ENCODE measurements at regions not wholly inside any gene's neighbourhood (a gene's known extent, or its start where the extent isn't known, plus 50 kb on each side); places are given as distances from the start of the nearest gene placed in this dataset.
"Not testable (repeated sequence)": the region's sequence is repeated elsewhere in the genome, so short reads cannot be mapped to it uniquely, and the experiment has no call there.

GRCh38 chr14:66330916-66331315 lies 155.3 kb upstream of the CCDC196 start:
- H3K27ac Mint-ChIP-seq, result no peak overlapping the region
- peaks cover 5% of the 10 kb centered on the region for H3K9me3 Mint-ChIP-seq
- H3K27me3 Mint-ChIP-seq, result no peaks in the 10 kb centered on the region
- no peaks in the 10 kb centered on the region for H3K4me1 Mint-ChIP-seq
- no peak for DNase-seq
- H3K4me3 Mint-ChIP-seq, result no peak overlapping the region
- peaks cover 7% of the 10 kb centered on the region for H3K36me3 Mint-ChIP-seq

GRCh38 chr14:66333293-66333692 lies 152.9 kb upstream of the CCDC196 start:
- H3K36me3 Mint-ChIP-seq, H3K27ac Mint-ChIP-seq, H3K9me3 Mint-ChIP-seq, H3K4me3 Mint-ChIP-seq, H3K27me3 Mint-ChIP-seq, H3K4me1 Mint-ChIP-seq, DNase-seq: not testable (repeated sequence)

GRCh38 chr14:66341239-66341638 lies 144.9 kb upstream of the CCDC196 start:
- no peak for DNase-seq
- Mint-ChIP-seq H3K27me3 (no peaks in the 10 kb centered on the region), H3K36me3 (no peaks in the 10 kb centered on the region), H3K9me3 (no peaks in the 10 kb centered on the region), H3K27ac (no peak overlapping the region), H3K4me3 (no peak overlapping the region), H3K4me1 (no peaks in the 10 kb centered on the region)

GRCh38 chr14:66345986-66346385 lies 140.2 kb upstream of the CCDC196 start:
- DNase-seq, result no peak
- Mint-ChIP-seq H3K9me3 (peaks cover 19% of the 10 kb centered on the region), H3K4me3 (no peak overlapping the region)

GRCh38 chr14:66351310-66351709 lies 134.9 kb upstream of the CCDC196 start:
- Mint-ChIP-seq H3K9me3 (peaks cover 31% of the 10 kb centered on the region), H3K4me3 (no peak overlapping the region), H3K27me3 (no peaks in the 10 kb centered on the region), H3K36me3 (peaks cover 10% of the 10 kb centered on the region), H3K4me1 (no peaks in the 10 kb centered on the region), H3K27ac (no peak overlapping the region)
- no peak for DNase-seq

More at GRCh38 chr14:66345986-66346385, 140.2 kb upstream of the CCDC196 start:
- Mint-ChIP-seq H3K36me3 (peaks cover 6% of the 10 kb centered on the region), H3K27me3 (no peaks in the 10 kb centered on the region), H3K4me1 (no peaks in the 10 kb centered on the region), H3K27ac (no peak overlapping the region)

GRCh38 chr14:66359500-66359899 lies 126.7 kb upstream of the CCDC196 start:
- Mint-ChIP-seq H3K27me3 (no peaks in the 10 kb centered on the region), H3K4me1 (peaks cover 1% of the 10 kb centered on the region), H3K9me3 (no peaks in the 10 kb centered on the region), H3K4me3 (no peak overlapping the region), H3K36me3 (no peaks in the 10 kb centered on the region), H3K27ac (no peak overlapping the region)
- DNase-seq, result no peak

- Mint-ChIP-seq H3K27ac (no peak overlapping the region), H3K4me1 (peaks cover 1% of the 10 kb centered on the region), H3K9me3 (no peaks in the 10 kb centered on the region), H3K36me3 (no peaks in the 10 kb centered on the region), H3K27me3 (no peaks in the 10 kb centered on the region), H3K4me3 (no peak overlapping the region)
- no peak for DNase-seq
These were observed 125.7 kb upstream of the CCDC196 start for GRCh38 chr14:66360366-66360926.

- Mint-ChIP-seq H3K27me3 (no peaks in the 10 kb centered on the region), H3K27ac (no peak overlapping the region), H3K36me3 (no peaks in the 10 kb centered on the region), H3K4me3 (no peak overlapping the region), H3K4me1 (peaks cover 1% of the 10 kb centered on the region), H3K9me3 (no peaks in the 10 kb centered on the region)
- DNase-seq, result no peak
These were observed 125.2 kb upstream of the CCDC196 start for GRCh38 chr14:66361013-66361412.

- Mint-ChIP-seq H3K36me3 (no peaks in the 10 kb centered on the region), H3K4me1 (no peaks in the 10 kb centered on the region), H3K27ac (no peak overlapping the region), H3K27me3 (no peaks in the 10 kb centered on the region), H3K4me3 (no peak overlapping the region), H3K9me3 (no peaks in the 10 kb centered on the region)
- no peak for DNase-seq
These were observed 120.8 kb upstream of the CCDC196 start for GRCh38 chr14:66365388-66365787.

GRCh38 chr14:66369157-66369697 lies 116.9 kb upstream of the CCDC196 start:
- Mint-ChIP-seq H3K27me3 (no peaks in the 10 kb centered on the region), H3K4me1 (no peaks in the 10 kb centered on the region), H3K36me3 (no peaks in the 10 kb centered on the region), H3K27ac (no peak overlapping the region), H3K9me3 (no peaks in the 10 kb centered on the region), H3K4me3 (no peak overlapping the region)
- no peak for DNase-seq

- Mint-ChIP-seq H3K27me3 (no peaks in the 10 kb centered on the region), H3K36me3 (no peaks in the 10 kb centered on the region), H3K4me1 (no peaks in the 10 kb centered on the region), H3K27ac (no peak overlapping the region), H3K4me3 (no peak overlapping the region), H3K9me3 (no peaks in the 10 kb centered on the region)
- no peak for DNase-seq
These were observed 114.4 kb upstream of the CCDC196 start for GRCh38 chr14:66371776-66372175.

- no peak for DNase-seq
- H3K9me3 Mint-ChIP-seq, result no peaks in the 10 kb centered on the region
- no peaks in the 10 kb centered on the region for H3K36me3 Mint-ChIP-seq
- H3K4me3 Mint-ChIP-seq, result no peak overlapping the region
- H3K27me3 Mint-ChIP-seq, result no peaks in the 10 kb centered on the region
- no peak overlapping the region for H3K27ac Mint-ChIP-seq
- H3K4me1 Mint-ChIP-seq, result peaks cover 4% of the 10 kb centered on the region
These were observed 110.9 kb upstream of the CCDC196 start for GRCh38 chr14:66375046-66375964.

GRCh38 chr14:66377574-66377973 lies 108.6 kb upstream of the CCDC196 start:
- no peak overlapping the region for H3K27ac Mint-ChIP-seq
- H3K9me3 Mint-ChIP-seq, result no peaks in the 10 kb centered on the region
- peaks cover 4% of the 10 kb centered on the region for H3K4me1 Mint-ChIP-seq

GRCh38 chr14:66378712-66379505 lies 107.3 kb upstream of the CCDC196 start:
- no peak overlapping the region for H3K4me3 Mint-ChIP-seq
- H3K27me3 Mint-ChIP-seq, result no peaks in the 10 kb centered on the region
- no peak for DNase-seq
- H3K4me1 Mint-ChIP-seq, result peaks cover 4% of the 10 kb centered on the region
- no peak overlapping the region for H3K27ac Mint-ChIP-seq
- no peaks in the 10 kb centered on the region for H3K36me3 Mint-ChIP-seq
- H3K9me3 Mint-ChIP-seq, result no peaks in the 10 kb centered on the region

More at GRCh38 chr14:66377574-66377973, 108.6 kb upstream of the CCDC196 start:
- no peak for DNase-seq
- H3K36me3 Mint-ChIP-seq, result no peaks in the 10 kb centered on the region
- H3K27me3 Mint-ChIP-seq, result no peaks in the 10 kb centered on the region
- no peak overlapping the region for H3K4me3 Mint-ChIP-seq

GRCh38 chr14:66380143-66380542 lies 106.0 kb upstream of the CCDC196 start:
- Mint-ChIP-seq H3K27me3 (no peaks in the 10 kb centered on the region), H3K4me3 (no peak overlapping the region), H3K36me3 (no peaks in the 10 kb centered on the region), H3K4me1 (peaks cover 4% of the 10 kb centered on the region), H3K9me3 (no peaks in the 10 kb centered on the region), H3K27ac (no peak overlapping the region)
- DNase-seq, result no peak

All from activated naive CD8-positive, alpha-beta T cell treated with anti-CD3 and anti-CD28 coated beads for 36 hours (primary cell).